Glutamatergic neuron (in vitro differentiated cells): ENCODE measurements at regions not wholly inside any gene's neighbourhood (a gene's known extent, or its start where the extent isn't known, plus 50 kb on each side); places are given as distances from the start of the nearest gene placed in this dataset.

Experiments
- DNase-seq: peaks from one replicate; pipeline ENCODE4 v3.0.0; 2022
- H3K27ac Mint-ChIP-seq: one replicate; pipeline ENCODE4 v1.8.0; 2020; ENCODE audit warnings: mild to moderate bottlenecking, mixed read lengths, inconsistent platforms; ENCODE audit not compliant: unreplicated experiment
- H3K27me3 Mint-ChIP-seq: one replicate; pipeline ENCODE4 v1.8.0; 2020; ENCODE audit warnings: mild to moderate bottlenecking, moderate library complexity, mixed read lengths, inconsistent platforms; ENCODE audit not compliant: unreplicated experiment
- H3K36me3 Mint-ChIP-seq: one replicate; pipeline ENCODE4 v1.8.0; 2020; ENCODE audit warnings: mild to moderate bottlenecking, mixed read lengths, inconsistent platforms; ENCODE audit not compliant: unreplicated experiment
- H3K4me1 Mint-ChIP-seq: one replicate; pipeline ENCODE4 v1.8.0; 2020; ENCODE audit warnings: mild to moderate bottlenecking, low read depth, mixed read lengths, inconsistent platforms; ENCODE audit not compliant: unreplicated experiment
- H3K4me3 Mint-ChIP-seq: one replicate; pipeline ENCODE4 v1.8.0; 2020; ENCODE audit warnings: mild to moderate bottlenecking, mixed read lengths, inconsistent platforms; ENCODE audit not compliant: unreplicated experiment
- H3K9me3 Mint-ChIP-seq: one replicate; pipeline ENCODE4 v1.8.0; 2020; ENCODE audit warnings: mild to moderate bottlenecking, moderate library complexity, mixed read lengths, inconsistent platforms; ENCODE audit not compliant: unreplicated experiment
- CTCF ChIP-seq: fragments of 200-600 bp; sonication (generic); IDR thresholded peaks from one replicate; pipeline ENCODE4 v1.5.0; 2021; ENCODE audit not compliant: partially characterized antibody, unreplicated experiment

GRCh38 chr6:30832864-30833263 lies 51.5 kb upstream of the DDR1 start:
- no peak for DNase-seq
- H3K4me3 Mint-ChIP-seq = no peak overlapping the region
- H3K4me1 Mint-ChIP-seq = no peaks in the 10 kb centered on the region
- no peak overlapping the region for H3K27ac Mint-ChIP-seq
- no peak for TF ChIP-seq CTCF
- H3K27me3 Mint-ChIP-seq = peaks cover 3% of the 10 kb centered on the region
- H3K36me3 Mint-ChIP-seq = no peaks in the 10 kb centered on the region
- H3K9me3 Mint-ChIP-seq = no peaks in the 10 kb centered on the region

- no peak for DNase-seq
- Mint-ChIP-seq H3K9me3 (no peaks in the 10 kb centered on the region), H3K36me3 (no peaks in the 10 kb centered on the region), H3K4me3 (no peak overlapping the region), H3K27ac (no peak overlapping the region), H3K27me3 (peaks cover 3% of the 10 kb centered on the region), H3K4me1 (no peaks in the 10 kb centered on the region)
- TF ChIP-seq CTCF = no peak
These were observed 53.9 kb upstream of the DDR1 start for GRCh38 chr6:30830438-30830837.

GRCh38 chr6:30829639-30830255 lies 54.6 kb upstream of the DDR1 start:
- H3K9me3 Mint-ChIP-seq = no peaks in the 10 kb centered on the region

GRCh38 chr6:30829033-30829432 lies 55.3 kb upstream of the DDR1 start:
- H3K9me3 Mint-ChIP-seq = no peaks in the 10 kb centered on the region
- H3K27me3 Mint-ChIP-seq = peaks cover 5% of the 10 kb centered on the region
- no peak for DNase-seq

More at GRCh38 chr6:30829639-30830255, 54.6 kb upstream of the DDR1 start:
- Mint-ChIP-seq H3K27ac (no peak overlapping the region), H3K4me3 (no peak overlapping the region), H3K27me3 (peaks cover 3% of the 10 kb centered on the region), H3K36me3 (no peaks in the 10 kb centered on the region), H3K4me1 (no peaks in the 10 kb centered on the region)
- no peak for DNase-seq
- TF ChIP-seq CTCF = no peak

More at GRCh38 chr6:30829033-30829432, 55.3 kb upstream of the DDR1 start:
- Mint-ChIP-seq H3K4me1 (no peaks in the 10 kb centered on the region), H3K36me3 (no peaks in the 10 kb centered on the region), H3K27ac (peak overlapping the region; percentile 19), H3K4me3 (no peak overlapping the region)
- no peak for TF ChIP-seq CTCF
